ENCODE measurements at regions not wholly inside any gene's neighbourhood (a gene's known extent, or its start where the extent isn't known, plus 50 kb on each side); places are given as distances from the start of the nearest gene placed in this dataset.

DNA sequence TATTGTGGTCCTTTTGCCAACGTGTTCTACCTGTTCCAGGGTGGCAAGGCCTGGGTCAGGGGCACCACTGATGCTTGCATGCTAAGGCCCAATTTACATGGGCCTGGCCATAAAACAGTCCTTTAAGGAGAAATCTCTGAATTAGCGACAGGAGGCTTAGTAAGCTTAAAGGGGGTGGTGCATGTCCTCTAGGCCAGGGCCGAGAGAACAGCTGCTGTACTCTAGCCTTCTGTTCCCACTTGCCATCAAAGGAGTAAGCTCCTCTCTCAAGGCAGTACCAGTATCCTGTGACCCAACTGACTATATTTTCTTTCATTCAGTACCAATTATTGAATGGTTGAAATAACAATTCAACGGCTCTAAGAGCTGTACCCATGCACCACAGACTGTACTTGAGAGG lies 67.7 kb upstream of the ZDHHC17 start:
- H3K4me1 Mint-ChIP-seq (ENCODE audit: unreplicated experiment) = peaks cover 16% of the 10 kb centered on the region
- TF ChIP-seq, protein P1, sequence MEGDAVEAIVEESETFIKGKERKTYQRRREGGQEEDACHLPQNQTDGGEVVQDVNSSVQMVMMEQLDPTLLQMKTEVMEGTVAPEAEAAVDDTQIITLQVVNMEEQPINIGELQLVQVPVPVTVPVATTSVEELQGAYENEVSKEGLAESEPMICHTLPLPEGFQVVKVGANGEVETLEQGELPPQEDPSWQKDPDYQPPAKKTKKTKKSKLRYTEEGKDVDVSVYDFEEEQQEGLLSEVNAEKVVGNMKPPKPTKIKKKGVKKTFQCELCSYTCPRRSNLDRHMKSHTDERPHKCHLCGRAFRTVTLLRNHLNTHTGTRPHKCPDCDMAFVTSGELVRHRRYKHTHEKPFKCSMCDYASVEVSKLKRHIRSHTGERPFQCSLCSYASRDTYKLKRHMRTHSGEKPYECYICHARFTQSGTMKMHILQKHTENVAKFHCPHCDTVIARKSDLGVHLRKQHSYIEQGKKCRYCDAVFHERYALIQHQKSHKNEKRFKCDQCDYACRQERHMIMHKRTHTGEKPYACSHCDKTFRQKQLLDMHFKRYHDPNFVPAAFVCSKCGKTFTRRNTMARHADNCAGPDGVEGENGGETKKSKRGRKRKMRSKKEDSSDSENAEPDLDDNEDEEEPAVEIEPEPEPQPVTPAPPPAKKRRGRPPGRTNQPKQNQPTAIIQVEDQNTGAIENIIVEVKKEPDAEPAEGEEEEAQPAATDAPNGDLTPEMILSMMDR (conservative IDR thresholded peaks at IDR 0.05) = no peak
- H3K9me3 Mint-ChIP-seq = no peaks in the 10 kb centered on the region
- peaks cover 3% of the 10 kb centered on the region for H3K27me3 Mint-ChIP-seq
- H3K36me3 Mint-ChIP-seq = no peaks in the 10 kb centered on the region
- H3K27ac Mint-ChIP-seq = no peak overlapping the region
- H3K4me3 Mint-ChIP-seq = no peak overlapping the region
- DNase-seq (ENCODE audit: extremely low spot score, unreplicated experiment) = no peak

DNA sequence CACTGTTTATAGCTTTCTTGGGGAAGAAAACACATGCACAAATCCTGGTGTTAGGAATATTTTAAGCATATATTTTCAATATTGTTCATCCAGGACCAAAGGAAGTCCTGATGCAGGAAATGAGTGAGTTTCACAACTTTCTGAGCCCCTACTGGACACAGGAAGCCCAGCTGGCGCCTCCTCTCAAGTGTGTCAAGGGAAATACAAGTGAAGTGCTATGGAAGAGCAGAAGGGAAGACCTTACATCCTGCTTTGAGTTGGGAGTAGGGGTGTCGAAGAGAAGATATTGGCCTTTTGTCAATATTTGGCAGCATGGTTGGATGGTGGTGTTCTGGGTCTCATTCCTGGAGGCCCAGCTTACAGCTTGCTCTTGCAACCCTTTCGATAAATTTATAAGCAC lies 66.1 kb upstream of the ZDHHC17 start:
- Mint-ChIP-seq H3K9me3 (no peaks in the 10 kb centered on the region), H3K36me3 (no peaks in the 10 kb centered on the region), H3K27me3 (peaks cover 3% of the 10 kb centered on the region), H3K4me1 (ENCODE audit: unreplicated experiment) (peaks cover 12% of the 10 kb centered on the region), H3K27ac (no peak overlapping the region), H3K4me3 (no peak overlapping the region)
- no peak for DNase-seq (ENCODE audit: extremely low spot score, unreplicated experiment)
- TF ChIP-seq, protein P1 (conservative IDR thresholded peaks at IDR 0.05) = no peak

DNA sequence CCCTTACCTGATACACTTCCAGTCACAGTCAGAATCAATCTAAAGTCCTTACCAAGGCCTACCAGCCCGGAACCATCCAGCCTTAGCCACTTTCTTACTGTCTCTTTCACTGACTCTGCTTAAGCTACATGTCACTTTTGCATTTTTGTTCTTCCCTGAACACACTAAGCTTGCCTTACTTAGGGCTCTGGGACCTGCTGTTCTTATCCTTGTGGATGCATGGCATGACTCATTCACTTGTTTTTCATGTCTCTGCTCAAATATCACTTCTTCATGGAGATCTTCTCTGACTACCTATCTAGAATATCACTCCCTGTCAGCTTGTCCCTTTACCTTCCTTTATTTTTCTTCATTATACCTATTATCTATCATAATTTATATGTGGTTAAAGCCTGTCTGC lies 65.6 kb upstream of the ZDHHC17 start:
- TF ChIP-seq, protein P1 (conservative IDR thresholded peaks at IDR 0.05) = no peak
- peaks cover 3% of the 10 kb centered on the region for H3K27me3 Mint-ChIP-seq
- no peak for DNase-seq (ENCODE audit: extremely low spot score, unreplicated experiment)
- no peaks in the 10 kb centered on the region for H3K36me3 Mint-ChIP-seq
- H3K4me3 Mint-ChIP-seq = no peak overlapping the region
- H3K4me1 Mint-ChIP-seq (ENCODE audit: unreplicated experiment) = peaks cover 12% of the 10 kb centered on the region
- H3K9me3 Mint-ChIP-seq = no peaks in the 10 kb centered on the region
- H3K27ac Mint-ChIP-seq = no peak overlapping the region

DNA sequence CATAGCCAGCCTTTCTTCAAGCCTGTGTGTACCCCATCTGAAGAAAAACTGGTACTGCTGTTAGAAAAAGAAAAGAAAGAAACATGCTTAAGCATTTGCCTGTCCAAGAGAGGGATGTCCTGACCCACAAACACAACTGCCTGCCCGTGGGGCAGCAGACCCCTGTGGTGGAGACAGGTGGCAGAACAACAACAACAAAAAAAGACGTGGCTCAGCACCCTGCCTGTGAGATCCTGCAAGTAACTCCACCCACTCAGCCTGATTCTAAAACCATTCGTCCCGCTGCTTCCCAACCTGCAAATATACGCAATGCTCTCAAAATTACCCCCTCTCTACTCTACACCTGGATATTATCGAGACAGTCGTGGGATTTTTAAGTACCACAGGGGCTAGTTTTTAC lies 64.9 kb upstream of the ZDHHC17 start:
- H3K27ac Mint-ChIP-seq = no peak overlapping the region
- DNase-seq (ENCODE audit: extremely low spot score, unreplicated experiment) = no peak
- TF ChIP-seq, protein P1 (conservative IDR thresholded peaks at IDR 0.05) = no peak
- H3K4me3 Mint-ChIP-seq = no peak overlapping the region
- H3K36me3 Mint-ChIP-seq = no peaks in the 10 kb centered on the region
- no peaks in the 10 kb centered on the region for H3K9me3 Mint-ChIP-seq
- peaks cover 3% of the 10 kb centered on the region for H3K27me3 Mint-ChIP-seq
- peaks cover 15% of the 10 kb centered on the region for H3K4me1 Mint-ChIP-seq (ENCODE audit: unreplicated experiment)

DNA sequence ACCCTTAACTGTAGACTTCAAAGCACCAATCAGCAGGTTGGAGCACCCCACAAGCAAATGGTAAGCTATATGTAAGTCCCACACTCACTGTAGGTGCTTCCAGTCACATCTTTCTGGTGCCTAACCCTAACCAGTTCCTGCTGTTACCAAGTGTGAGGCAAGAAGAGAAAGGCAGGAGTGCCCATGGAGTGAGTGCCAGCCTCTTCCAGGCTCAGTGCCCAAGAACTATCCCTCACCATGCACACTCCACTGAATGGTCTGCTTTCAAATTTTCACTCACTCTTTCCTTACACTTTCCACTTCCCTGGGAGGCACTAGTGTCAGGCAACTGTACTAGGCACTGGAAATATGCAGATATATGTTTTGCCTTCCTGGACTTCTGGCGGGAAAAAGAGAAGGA lies 62.2 kb upstream of the ZDHHC17 start:
- H3K4me3 Mint-ChIP-seq = no peak overlapping the region
- H3K4me1 Mint-ChIP-seq (ENCODE audit: unreplicated experiment) = peaks cover 11% of the 10 kb centered on the region
- H3K9me3 Mint-ChIP-seq = no peaks in the 10 kb centered on the region
- no peaks in the 10 kb centered on the region for H3K36me3 Mint-ChIP-seq
- TF ChIP-seq, protein P1 (conservative IDR thresholded peaks at IDR 0.05) = no peak
- H3K27me3 Mint-ChIP-seq = peaks cover 3% of the 10 kb centered on the region
- no peak for DNase-seq (ENCODE audit: extremely low spot score, unreplicated experiment)
- H3K27ac Mint-ChIP-seq = no peak overlapping the region

DNA sequence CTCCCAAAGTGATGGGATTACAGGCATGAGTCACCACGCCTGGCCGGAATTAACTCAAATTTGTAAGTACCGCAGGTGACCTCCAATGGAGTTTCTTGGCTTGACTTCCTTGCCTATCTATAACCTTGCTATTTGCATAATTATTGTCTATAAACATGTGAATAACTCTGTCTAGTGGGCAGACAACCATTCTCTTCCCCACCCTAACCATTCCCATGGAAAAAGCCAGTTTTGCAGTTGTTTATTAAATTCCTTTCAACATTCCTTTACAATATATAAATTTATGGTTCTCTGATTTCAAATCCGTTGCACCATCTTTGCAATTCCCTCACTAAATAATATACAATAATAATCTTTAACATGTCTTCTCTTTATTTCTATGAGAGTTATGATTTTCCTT lies 61.0 kb upstream of the ZDHHC17 start:
- H3K4me3 Mint-ChIP-seq = no peak overlapping the region
- H3K9me3 Mint-ChIP-seq = no peaks in the 10 kb centered on the region
- TF ChIP-seq, protein P1 (conservative IDR thresholded peaks at IDR 0.05) = no peak
- H3K4me1 Mint-ChIP-seq (ENCODE audit: unreplicated experiment) = peaks cover 4% of the 10 kb centered on the region
- H3K27ac Mint-ChIP-seq = no peak overlapping the region
- peaks cover 3% of the 10 kb centered on the region for H3K27me3 Mint-ChIP-seq
- DNase-seq (ENCODE audit: extremely low spot score, unreplicated experiment) = no peak
- no peaks in the 10 kb centered on the region for H3K36me3 Mint-ChIP-seq

Data from type B pancreatic cell (in vitro differentiated cells).